Brain microvascular endothelial cell (primary cell): ENCODE measurements at regions not wholly inside any gene's neighbourhood (a gene's known extent, or its start where the extent isn't known, plus 50 kb on each side); places are given as distances from the start of the nearest gene placed in this dataset.
"Not testable (repeated sequence)": the region's sequence is repeated elsewhere in the genome, so short reads cannot be mapped to it uniquely, and the experiment has no call there.

Source experiments
- DNase-seq: peaks from one replicate; pipeline ENCODE4 v3.0.0-alpha.2; 2020
- H3K27ac ChIP-seq: fragments of 250-450 bp; sonication (Bioruptor Pico); 2 replicates; pipeline ENCODE4 v1.5.1; 2020; ENCODE audit warnings: mild to moderate bottlenecking, moderate library complexity
- H3K27me3 ChIP-seq: fragments of 250-450 bp; sonication (Bioruptor Pico); replicated peaks from 2 replicates; pipeline ENCODE4 v1.5.1; 2020; ENCODE audit warnings: mild to moderate bottlenecking
- H3K36me3 ChIP-seq: fragments of 250-450 bp; sonication (Bioruptor Pico); replicated peaks from 2 replicates; pipeline ENCODE4 v1.5.1; 2020; ENCODE audit warnings: mild to moderate bottlenecking
- H3K4me3 ChIP-seq: 2 replicates; pipeline ENCODE4 v1.5.1; 2011; ENCODE audit warnings: low read depth, mild to moderate bottlenecking, control low read depth, low read length, moderate library complexity
- CTCF ChIP-seq: IDR thresholded peaks from 2 replicates; pipeline ENCODE4 v1.5.1; 2011; ENCODE audit warnings: low read depth, mild to moderate bottlenecking, moderate library complexity, low read length, control low read depth, inconsistent platforms; ENCODE audit errors: missing control alignments
- in situ Hi-C: cut with HindIII; loops from 2 replicates; pipeline ENCODE4 v1.10.0; 2017; ENCODE audit warnings: low sequenced_read_pairs, low pct_ligation_motif_present

DNA sequence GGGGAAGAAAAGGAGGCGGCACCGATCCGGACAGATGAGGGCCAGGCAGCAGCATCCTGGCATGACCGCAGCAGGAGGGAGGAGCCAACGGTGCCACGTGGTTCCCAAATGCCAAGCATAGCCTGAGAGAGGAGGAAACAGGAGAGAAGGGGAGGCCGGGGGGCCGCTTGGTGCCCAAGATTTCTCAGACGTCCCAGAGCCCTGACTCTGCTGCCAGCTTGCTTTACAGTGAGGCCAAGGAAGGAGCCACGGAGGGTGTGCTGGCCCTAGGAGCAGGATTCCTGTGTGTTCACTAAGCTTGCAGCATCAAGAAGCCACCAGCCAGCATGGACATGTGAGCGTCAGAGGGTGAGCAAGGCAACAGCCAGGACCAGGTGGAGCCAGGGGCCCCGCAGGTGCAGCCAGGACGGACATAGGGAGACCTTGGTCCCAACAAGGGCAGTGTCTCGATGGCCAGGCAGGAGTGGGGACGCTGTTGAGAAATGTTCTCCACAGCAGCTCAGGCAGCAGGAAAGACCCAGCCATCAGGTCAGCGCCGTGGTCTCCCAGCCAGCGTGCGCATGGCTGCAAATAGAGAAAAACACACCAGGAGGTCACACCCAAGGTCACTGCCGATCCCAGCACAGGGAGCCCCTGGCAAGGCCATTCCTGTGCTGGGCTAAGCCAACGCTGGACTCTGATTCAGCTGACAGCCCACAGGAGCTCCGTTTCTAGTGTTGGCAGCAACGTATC lies 143.7 kb downstream of the DLL1 start:
- H3K27me3 ChIP-seq = no peaks in the 10 kb centered on the region
- H3K27ac ChIP-seq = no peak overlapping the region
- no peak for DNase-seq
- TF ChIP-seq CTCF = no peak
- in situ Hi-C loops = no loop called here
- no peaks in the 10 kb centered on the region for H3K36me3 ChIP-seq
- H3K4me3 ChIP-seq = no peak overlapping the region

DNA sequence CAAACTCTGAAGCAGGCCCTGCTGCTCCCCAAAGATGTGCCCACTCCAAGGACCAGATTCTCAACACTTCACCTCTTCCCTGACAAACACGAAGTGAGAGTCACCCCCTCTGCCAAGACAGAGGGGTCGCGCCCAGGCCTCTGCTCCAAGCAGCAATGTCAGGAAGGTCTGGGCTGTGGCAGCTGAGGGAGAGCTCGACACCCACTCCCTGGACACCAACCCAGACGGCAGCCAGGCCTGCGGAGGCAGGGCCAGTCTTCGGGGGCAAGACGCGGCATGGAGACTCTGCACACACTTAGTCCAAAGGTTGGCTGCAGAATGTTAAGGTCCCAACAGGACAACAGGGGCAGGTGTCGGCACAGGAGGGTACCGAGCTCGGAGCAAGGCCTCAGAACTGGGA lies 144.2 kb downstream of the DLL1 start:
- TF ChIP-seq CTCF = no peak
- no peak overlapping the region for H3K4me3 ChIP-seq
- no peaks in the 10 kb centered on the region for H3K27me3 ChIP-seq
- in situ Hi-C loops = no loop called here
- no peak for DNase-seq
- H3K36me3 ChIP-seq = no peaks in the 10 kb centered on the region
- no peak overlapping the region for H3K27ac ChIP-seq

- H3K4me3 ChIP-seq, DNase-seq, H3K27ac ChIP-seq, H3K36me3 ChIP-seq, H3K27me3 ChIP-seq, in situ Hi-C loops: not testable (repeated sequence)
Observed at GRCh38 chr6:170146131-170146530, 144.7 kb downstream of the DLL1 start.

DNA sequence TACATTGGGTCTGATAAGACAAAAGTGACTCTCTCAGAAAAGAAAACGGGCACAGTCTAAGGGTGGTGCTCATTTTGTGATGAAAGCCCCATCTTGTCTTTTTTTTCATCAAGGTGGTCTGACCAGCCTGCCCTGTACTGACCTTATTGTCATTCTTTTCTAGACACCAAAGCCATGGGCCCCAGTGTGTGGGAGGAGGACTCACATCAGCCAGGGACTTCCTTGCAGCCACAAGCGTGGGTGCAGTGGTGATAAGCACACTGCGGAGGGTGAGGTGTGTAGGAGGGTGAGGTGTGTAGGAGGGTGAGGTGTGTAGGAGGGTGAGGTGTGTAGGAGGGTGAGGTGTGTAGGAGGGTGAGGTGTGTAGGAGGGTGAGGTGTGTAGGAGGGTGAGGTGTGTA lies 145.2 kb downstream of the DLL1 start:
- H3K27me3 ChIP-seq, H3K4me3 ChIP-seq, H3K27ac ChIP-seq, H3K36me3 ChIP-seq, DNase-seq, in situ Hi-C loops: not testable (repeated sequence)

DNA sequence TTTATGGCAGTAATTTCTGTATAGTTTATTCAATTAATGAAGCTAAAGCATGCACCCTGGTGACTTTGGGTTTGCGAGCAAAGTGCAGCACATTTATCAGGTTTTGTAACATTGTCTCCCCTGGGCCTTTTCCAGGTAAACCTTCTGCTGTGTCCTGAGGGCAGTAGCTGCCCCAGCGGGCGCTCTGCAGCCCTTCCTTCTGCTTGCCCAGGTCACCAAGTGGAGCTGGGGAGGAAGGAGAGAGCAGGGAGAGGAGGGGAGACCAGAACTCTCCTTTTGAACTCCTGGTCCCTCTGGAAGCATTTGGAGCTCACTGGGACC lies 145.6 kb downstream of the DLL1 start:
- TF ChIP-seq CTCF = no peak
- no peak overlapping the region for H3K4me3 ChIP-seq
- H3K36me3 ChIP-seq = no peaks in the 10 kb centered on the region
- in situ Hi-C loops = no loop called here
- no peaks in the 10 kb centered on the region for H3K27me3 ChIP-seq
- DNase-seq = no peak
- no peak overlapping the region for H3K27ac ChIP-seq

DNA sequence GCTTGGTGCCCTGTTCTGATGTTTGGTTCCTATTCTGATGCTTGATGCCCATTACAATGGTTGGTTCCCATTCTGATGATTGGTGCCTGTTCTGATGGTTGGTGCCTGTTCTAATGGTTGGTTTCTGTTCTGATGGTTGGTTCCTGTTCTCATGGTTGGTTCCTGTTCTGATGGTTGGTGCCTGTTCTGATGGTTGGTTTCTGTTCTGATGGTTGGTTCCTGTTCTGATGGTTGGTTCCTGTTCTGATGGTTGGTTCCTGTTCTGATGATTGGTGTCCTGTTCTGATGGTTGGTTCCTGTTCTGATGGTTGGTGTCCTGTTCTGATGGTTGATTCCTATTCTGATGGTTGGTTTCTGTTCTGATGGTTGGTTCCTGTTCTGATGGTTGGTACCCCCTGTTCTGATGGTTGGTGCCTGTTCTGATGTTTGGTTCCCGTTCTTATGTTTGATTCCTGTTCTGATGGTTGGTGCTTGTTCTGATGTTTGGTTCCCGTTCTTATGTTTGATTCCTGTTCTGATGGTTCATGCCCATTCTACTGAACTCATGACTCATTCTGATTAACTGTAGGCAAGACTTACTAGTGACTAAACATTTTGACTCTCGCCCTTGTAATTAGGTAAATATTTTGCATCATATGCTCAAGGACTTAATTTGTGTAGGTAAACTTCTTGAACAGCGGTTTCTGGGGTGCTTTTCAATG lies 146.2 kb downstream of the DLL1 start:
- Histone ChIP-seq H3K27me3 (no peaks in the 10 kb centered on the region), H3K27ac (no peak overlapping the region)
- no peak for TF ChIP-seq CTCF

More for the DNA sequence above, 146.2 kb downstream of the DLL1 start:
- Histone ChIP-seq H3K4me3 (no peak overlapping the region), H3K36me3 (no peaks in the 10 kb centered on the region)
- in situ Hi-C loops = no loop called here
- no peak for DNase-seq
